SK-N-SH (cell line): ENCODE measurements at regions not wholly inside any gene's neighbourhood (a gene's known extent, or its start where the extent isn't known, plus 50 kb on each side); places are given as distances from the start of the nearest gene placed in this dataset.

Source experiments
- CTCF ChIA-PET: fragments of 300-600, 350-600 bp; formaldehyde crosslinking; extraction: SDS; loops from one replicate; lab custom pipeline; 2021; lab: Yijun Ruan, JAX
- POLR2A ChIA-PET: fragments of 350-600 bp; sonication (Branson Sonifier 250); formaldehyde crosslinking; extraction: SDS; loops from one replicate; lab custom pipeline; 2020; ENCODE audit warnings: antibody characterized with exemption, inconsistent platforms; lab: Yijun Ruan, JAX
- DNase-seq: peaks from one replicate; pipeline ENCODE4 v3.0.0; 2012
- H2AFZ ChIP-seq: fragments of 200-600 bp; sonication (generic); 2 replicates; pipeline ENCODE4 v1.8.1; 2016; ENCODE audit warnings: antibody characterized with exemption, mild to moderate bottlenecking, low read depth
- H3F3A ChIP-seq: fragments of 200-600 bp; sonication (generic); replicated peaks from 2 replicates; pipeline ENCODE3; 2016; ENCODE audit warnings: antibody characterized with exemption, mild to moderate bottlenecking; ENCODE audit not compliant: insufficient read depth
- H3K27ac ChIP-seq, 2 experiments: fragments of 200-500 bp in 1 of 2; fragments of 200-600 bp in 1 of 2; sonication (Bioruptor generic) in 1 of 2; sonication (generic), shearing (Covaris generic) in 1 of 2; 2 replicates each; pipeline versions ENCODE4 v1.5.1 to v1.6.1; 2014 to 2016; ENCODE audit warnings: low read depth in 2 of 2, inconsistent platforms in 1 of 2, low read length in 1 of 2, mild to moderate bottlenecking in 1 of 2, mixed read lengths in 1 of 2
- H3K27me3 ChIP-seq: fragments of 200-600 bp; sonication (generic), shearing (Covaris generic); 2 replicates; pipeline ENCODE4 v1.6.1; 2016; ENCODE audit warnings: mixed run types; ENCODE audit not compliant: insufficient read depth
- H3K36me3 ChIP-seq, 2 experiments: fragments of 200-500 bp in 1 of 2; fragments of 200-600 bp in 1 of 2; sonication (Bioruptor generic) in 1 of 2; sonication (generic) in 1 of 2; replicated peaks in 1 of 2; 2 replicates each; pipeline versions ENCODE3 to v1.5.1; 2014 to 2016; ENCODE audit warnings: low read length in 1 of 2, mild to moderate bottlenecking in 1 of 2; ENCODE audit not compliant: insufficient read depth in 2 of 2, control insufficient read depth in 1 of 2
- H3K4me1 ChIP-seq, 2 experiments: fragments of 200-500 bp in 1 of 2; fragments of 200-600 bp in 1 of 2; sonication (Bioruptor generic) in 1 of 2; sonication (generic), shearing (Covaris generic) in 1 of 2; 2 replicates each; pipeline versions ENCODE4 v1.5.1 to v1.6.1; 2014 to 2016; ENCODE audit warnings: low read depth in 1 of 2, low read length in 1 of 2, mixed run types in 1 of 2; ENCODE audit not compliant: insufficient read depth in 2 of 2, control insufficient read depth in 1 of 2
- H3K4me2 ChIP-seq: fragments of 200-600 bp; sonication (generic), shearing (Covaris generic); 2 replicates; pipeline ENCODE4 v1.6.1; 2017; ENCODE audit warnings: mixed run types
- H3K4me3 ChIP-seq, 2 experiments: fragments of 200-500 bp in 1 of 2; fragments of 200-600 bp in 1 of 2; sonication (Bioruptor generic) in 1 of 2; sonication (generic), shearing (Covaris generic) in 1 of 2; 2 replicates each; pipeline versions ENCODE4 v1.5.1 to v1.8.1; 2014 to 2016; ENCODE audit warnings: low read depth in 2 of 2, inconsistent platforms in 1 of 2, low read length in 1 of 2, mild to moderate bottlenecking in 1 of 2, mixed read lengths in 1 of 2, moderate library complexity in 1 of 2
- H3K79me2 ChIP-seq: fragments of 200-600 bp; sonication (generic); 2 replicates; pipeline ENCODE4 v1.8.1; 2017; ENCODE audit warnings: mild to moderate bottlenecking; ENCODE audit not compliant: insufficient read depth
- H3K9ac ChIP-seq: fragments of 200-600 bp; sonication (generic); 2 replicates; pipeline ENCODE4 v1.6.1; 2017; ENCODE audit warnings: mixed run types
- H3K9me2 ChIP-seq: fragments of 200-600 bp; sonication (generic); 2 replicates; pipeline ENCODE4 v1.6.1; 2017; ENCODE audit warnings: mixed run types
- H3K9me3 ChIP-seq: fragments of 200-600 bp; sonication (generic); 2 replicates; pipeline ENCODE4 v1.6.1; 2017; ENCODE audit warnings: mixed run types, mild to moderate bottlenecking, moderate library complexity
- H4K20me1 ChIP-seq: fragments of 200-600 bp; sonication (generic); 2 replicates; pipeline ENCODE4 v1.6.1; 2017; ENCODE audit warnings: mild to moderate bottlenecking, mixed run types; ENCODE audit not compliant: insufficient read depth
- EZH2phosphoT487 ChIP-seq: fragments of 200-600 bp; sonication (generic); IDR thresholded peaks from 2 replicates; pipeline ENCODE4 v1.6.1; 2017; ENCODE audit warnings: low read depth, mixed run types, mild to moderate bottlenecking, antibody characterized with exemption, moderate library complexity, borderline replicate concordance
- FOSL2 ChIP-seq: IDR thresholded peaks from 2 replicates; pipeline ENCODE4 v1.4.0; 2012; ENCODE audit warnings: low read depth, mild to moderate bottlenecking, moderate library complexity, borderline replicate concordance
- GABPA ChIP-seq: IDR thresholded peaks from 2 replicates; pipeline ENCODE4 v1.4.0; 2012; ENCODE audit warnings: low read depth, mild to moderate bottlenecking
- MEF2A ChIP-seq: IDR thresholded peaks from 2 replicates; pipeline ENCODE4 v1.4.0; 2012; ENCODE audit warnings: low read depth, borderline replicate concordance
- NFIC ChIP-seq: IDR thresholded peaks from 2 replicates; pipeline ENCODE4 v1.4.0; 2012; ENCODE audit warnings: borderline replicate concordance
- POLR2AphosphoS5 ChIP-seq: IDR thresholded peaks from 2 replicates; pipeline ENCODE4 v1.6.1; 2012; ENCODE audit warnings: low read depth, low read length
- RAD21 ChIP-seq: IDR thresholded peaks from 2 replicates; pipeline ENCODE4 v1.6.1; 2012; ENCODE audit warnings: mild to moderate bottlenecking, low read length
- RXRA ChIP-seq: IDR thresholded peaks from 2 replicates; pipeline ENCODE4 v1.4.0; 2012; ENCODE audit warnings: low read depth, mild to moderate bottlenecking, borderline replicate concordance
- SIN3A ChIP-seq: IDR thresholded peaks from 2 replicates; pipeline ENCODE4 v1.6.1; 2012; ENCODE audit warnings: low read depth, mild to moderate bottlenecking, low read length, moderate library complexity, borderline replicate concordance
- SMC3 ChIP-seq: IDR thresholded peaks from 2 replicates; pipeline ENCODE4 v1.6.1; 2012; ENCODE audit warnings: low read depth, low read length, improper control_type of control experiment
- TCF12 ChIP-seq: IDR thresholded peaks from 2 replicates; pipeline ENCODE4 v1.4.0; 2012
- TEAD4 ChIP-seq: IDR thresholded peaks from 2 replicates; pipeline ENCODE4 v1.4.0; 2012; ENCODE audit warnings: mild to moderate bottlenecking, borderline replicate concordance; ENCODE audit not compliant: insufficient read depth
- YY1 ChIP-seq: IDR thresholded peaks from 2 replicates; pipeline ENCODE4 v1.4.0; 2012; ENCODE audit warnings: low read depth, mild to moderate bottlenecking
- WGBS: methylation state at CpG from one replicate; pipeline ENCODE4 v1.1.6; 2017; ENCODE audit warnings: low lambda C conversion rate; 5-methylcytosine and 5-hydroxymethylcytosine counted together
- TF ChIP-seq, protein P1 (sequence below): IDR thresholded peaks from 2 replicates; pipeline ENCODE4 v1.4.0; 2012; ENCODE audit warnings: low read depth, borderline replicate concordance
- TF ChIP-seq, protein P2 (sequence below): fragments of 200-600 bp; sonication (generic); IDR thresholded peaks from 2 replicates; pipeline ENCODE4 v1.6.1; 2017; ENCODE audit warnings: antibody characterized with exemption, mild to moderate bottlenecking, moderate library complexity

- TF ChIP-seq EZH2phosphoT487, result no peak
Observed at GRCh38 chr5:23147625-23148024, 294.5 kb upstream of the CDH12 start (continued).

- TF ChIP-seq NFIC (no peak), MEF2A (no peak), SIN3A (no peak), FOSL2 (no peak), YY1 (no peak), GABPA (no peak)
- TF ChIP-seq, protein P1, sequence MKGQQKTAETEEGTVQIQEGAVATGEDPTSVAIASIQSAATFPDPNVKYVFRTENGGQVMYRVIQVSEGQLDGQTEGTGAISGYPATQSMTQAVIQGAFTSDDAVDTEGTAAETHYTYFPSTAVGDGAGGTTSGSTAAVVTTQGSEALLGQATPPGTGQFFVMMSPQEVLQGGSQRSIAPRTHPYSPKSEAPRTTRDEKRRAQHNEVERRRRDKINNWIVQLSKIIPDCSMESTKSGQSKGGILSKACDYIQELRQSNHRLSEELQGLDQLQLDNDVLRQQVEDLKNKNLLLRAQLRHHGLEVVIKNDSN, result no peak
- TF ChIP-seq, all 33 proteins: peak for 0
- no peaks in the 10 kb centered on the region for H3K9me2 ChIP-seq
- H3K4me1 ChIP-seq, result no peaks in the 10 kb centered on the region
- H2AFZ ChIP-seq, result no peak overlapping the region
- H3K27me3 ChIP-seq, result peaks cover 7% of the 10 kb centered on the region; the same call in 1 of the 2 replicates
- ChIA-PET CTCF (no interaction called here), POLR2A (no interaction called here)
- H3K36me3 ChIP-seq, result no peaks in the 10 kb centered on the region
- 21% methylated on average over 6 of the region's 11 CpGs for WGBS
- no peaks in the 10 kb centered on the region for H3K79me2 ChIP-seq
- peak overlapping the region; percentile 28; the same call in 1 of the 2 replicates for H3K4me2 ChIP-seq
- H3K4me3 ChIP-seq, result peak overlapping the region in 1 of 2 experiments; percentile 35; a peak in 1 of 4 replicates
- H3K9me3 ChIP-seq, result no peaks in the 10 kb centered on the region
- no peak for DNase-seq
- no peak overlapping the region for H3K27ac ChIP-seq
- no peaks in the 10 kb centered on the region for H3F3A ChIP-seq
- H3K9ac ChIP-seq, result no peak overlapping the region
- H4K20me1 ChIP-seq, result no peaks in the 10 kb centered on the region
Observed at GRCh38 chr5:23146183-23146582, 293.0 kb upstream of the CDH12 start.

DNA sequence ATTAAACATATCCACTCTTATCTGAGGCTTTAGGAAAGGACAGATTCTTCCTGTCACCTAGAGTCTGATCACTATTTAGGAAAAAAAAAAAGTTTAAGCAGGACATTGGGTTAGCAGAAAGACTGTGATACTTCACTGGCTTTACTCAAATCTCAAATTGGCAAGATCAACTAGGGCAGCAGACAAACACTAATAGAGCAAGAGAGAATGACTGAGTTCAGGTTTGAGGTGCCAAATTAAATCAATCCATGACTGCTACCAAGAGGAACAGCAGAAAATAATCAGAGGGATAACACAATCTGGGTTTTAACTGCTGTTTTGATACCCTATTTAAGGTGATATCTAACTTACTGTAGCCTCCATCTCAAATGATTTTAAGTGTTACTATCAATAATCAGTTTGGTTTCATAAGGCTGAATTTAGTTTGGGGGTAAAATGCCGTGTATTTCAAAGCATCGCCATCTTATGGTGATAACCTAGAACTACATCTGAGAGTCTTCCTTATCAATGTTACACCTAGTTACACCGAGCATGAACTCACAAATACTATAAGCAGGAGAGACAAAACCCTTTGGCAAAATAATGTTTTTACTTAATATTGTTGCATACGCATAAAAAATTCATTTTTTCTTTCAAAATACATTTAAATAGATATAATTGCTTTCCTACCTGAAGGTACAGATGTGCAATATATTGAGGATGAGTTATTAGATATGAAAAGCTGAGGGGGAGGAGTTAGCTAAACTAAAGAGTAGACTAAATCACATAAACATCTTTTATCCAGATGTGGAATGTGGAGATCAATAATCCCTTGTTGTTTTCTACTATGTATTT, 286.4 kb upstream of the CDH12 start:
- ChIA-PET CTCF (no interaction called here), POLR2A (no interaction called here)
- no peak overlapping the region for H2AFZ ChIP-seq
- no peaks in the 10 kb centered on the region for H3K27me3 ChIP-seq
- H3K27ac ChIP-seq, result no peak overlapping the region
- no peak overlapping the region for H3K9ac ChIP-seq
- no peaks in the 10 kb centered on the region for H4K20me1 ChIP-seq
- no peaks in the 10 kb centered on the region for H3K4me1 ChIP-seq
- TF ChIP-seq RAD21 (peak; percentile 32), TCF12 (no peak), FOSL2 (no peak), TEAD4 (no peak), POLR2AphosphoS5 (no peak), RXRA (no peak), SMC3 (0 out of 2 replicates have a peak, but pooled peaks have one; percentile 12)
- TF ChIP-seq, protein P2, sequence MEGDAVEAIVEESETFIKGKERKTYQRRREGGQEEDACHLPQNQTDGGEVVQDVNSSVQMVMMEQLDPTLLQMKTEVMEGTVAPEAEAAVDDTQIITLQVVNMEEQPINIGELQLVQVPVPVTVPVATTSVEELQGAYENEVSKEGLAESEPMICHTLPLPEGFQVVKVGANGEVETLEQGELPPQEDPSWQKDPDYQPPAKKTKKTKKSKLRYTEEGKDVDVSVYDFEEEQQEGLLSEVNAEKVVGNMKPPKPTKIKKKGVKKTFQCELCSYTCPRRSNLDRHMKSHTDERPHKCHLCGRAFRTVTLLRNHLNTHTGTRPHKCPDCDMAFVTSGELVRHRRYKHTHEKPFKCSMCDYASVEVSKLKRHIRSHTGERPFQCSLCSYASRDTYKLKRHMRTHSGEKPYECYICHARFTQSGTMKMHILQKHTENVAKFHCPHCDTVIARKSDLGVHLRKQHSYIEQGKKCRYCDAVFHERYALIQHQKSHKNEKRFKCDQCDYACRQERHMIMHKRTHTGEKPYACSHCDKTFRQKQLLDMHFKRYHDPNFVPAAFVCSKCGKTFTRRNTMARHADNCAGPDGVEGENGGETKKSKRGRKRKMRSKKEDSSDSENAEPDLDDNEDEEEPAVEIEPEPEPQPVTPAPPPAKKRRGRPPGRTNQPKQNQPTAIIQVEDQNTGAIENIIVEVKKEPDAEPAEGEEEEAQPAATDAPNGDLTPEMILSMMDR, result peak; percentile 48
- H3K4me3 ChIP-seq, result no peak overlapping the region
- no peaks in the 10 kb centered on the region for H3K9me3 ChIP-seq
- peak; percentile 3 for DNase-seq
- no peak overlapping the region for H3K4me2 ChIP-seq
- no peaks in the 10 kb centered on the region for H3K79me2 ChIP-seq
- no peaks in the 10 kb centered on the region for H3K36me3 ChIP-seq
- no peaks in the 10 kb centered on the region for H3F3A ChIP-seq
- WGBS, result 0% methylated on average over 4 of the region's 4 CpGs
- no peaks in the 10 kb centered on the region for H3K9me2 ChIP-seq
